GM19455 (cell line): ENCODE measurements at regions not wholly inside any gene's neighbourhood (a gene's known extent, or its start where the extent isn't known, plus 50 kb on each side); places are given as distances from the start of the nearest gene placed in this dataset.

Source experiments
- ATAC-seq: cut with Tn5 transposase; IDR thresholded peaks from one replicate; pipeline ENCODE4 v1.9.1; 2021; ENCODE audit not compliant: unreplicated experiment

DNA sequence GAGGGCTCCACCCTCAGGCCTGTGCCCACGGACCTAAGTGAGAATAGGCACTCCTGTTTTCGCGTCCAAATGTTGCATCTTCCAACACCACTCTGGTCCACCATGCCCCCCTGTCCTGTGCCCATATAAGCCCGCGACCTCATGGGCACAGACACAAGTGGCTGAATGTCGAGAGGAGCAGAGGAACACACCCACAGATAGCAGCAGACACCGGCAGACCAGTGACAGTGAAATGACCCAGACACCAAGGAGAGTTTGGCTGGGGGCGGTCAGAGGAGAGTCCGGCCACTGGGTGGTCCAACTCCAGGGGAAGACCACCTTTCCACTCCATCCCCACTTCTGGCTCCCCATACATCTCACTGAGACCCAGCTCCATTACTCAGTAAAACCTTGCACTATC lies 161.4 kb upstream of the DAB2 start:
- no peak for ATAC-seq

DNA sequence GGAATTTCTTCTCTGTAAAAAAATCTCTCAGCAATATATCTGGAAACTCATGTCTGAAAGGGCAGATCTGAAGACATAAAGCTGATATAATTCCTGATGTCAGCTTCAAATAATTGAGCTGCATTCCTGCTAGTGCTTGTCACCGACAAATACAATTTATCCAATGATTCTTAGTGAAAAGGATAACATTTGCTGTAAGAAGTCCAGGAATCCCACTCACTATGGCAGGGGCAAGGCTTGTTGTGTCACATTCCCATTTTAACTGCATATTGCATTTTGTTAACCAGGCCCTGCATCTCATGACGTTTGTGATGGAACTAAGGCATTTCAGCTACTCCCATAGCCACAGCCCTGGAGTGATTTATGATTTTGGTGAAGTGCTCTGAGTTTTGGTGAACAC lies 160.1 kb upstream of the DAB2 start:
- ATAC-seq: no peak

DNA sequence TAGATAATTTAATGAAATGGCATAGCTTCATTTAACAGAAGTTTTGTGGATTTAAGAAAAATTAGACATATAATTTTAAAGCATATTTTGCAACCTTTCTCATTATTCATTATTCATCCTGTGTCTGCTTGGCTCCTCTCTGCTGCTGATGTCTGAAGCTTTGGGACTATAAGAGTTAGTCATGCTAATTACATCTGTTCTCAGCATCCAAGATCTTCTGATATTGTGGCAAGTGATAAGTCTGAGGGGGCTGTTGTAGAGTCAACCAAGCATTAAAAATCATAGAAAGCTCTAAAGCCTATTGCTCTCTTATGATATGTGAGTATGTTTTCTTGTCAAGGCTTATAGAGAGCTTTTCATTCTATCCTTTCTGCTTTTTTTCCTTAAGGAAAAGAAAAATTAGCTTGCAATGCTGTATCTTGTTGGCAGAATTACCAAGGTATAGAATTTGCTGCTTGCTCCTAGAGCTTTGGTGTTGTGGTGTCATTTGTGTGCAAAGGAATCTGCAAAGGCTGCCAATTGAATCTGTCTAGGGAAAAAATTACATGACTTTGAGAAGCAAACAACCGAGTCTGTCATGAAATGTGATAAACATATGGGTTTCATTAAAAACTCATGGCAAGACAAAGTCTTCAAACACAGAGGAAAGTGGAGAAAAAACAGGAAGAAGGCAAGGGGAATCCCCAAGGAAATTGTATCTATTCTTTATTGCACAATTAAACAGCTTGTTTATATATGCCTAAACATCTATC lies 156.1 kb upstream of the DAB2 start:
- ATAC-seq: no peak

DNA sequence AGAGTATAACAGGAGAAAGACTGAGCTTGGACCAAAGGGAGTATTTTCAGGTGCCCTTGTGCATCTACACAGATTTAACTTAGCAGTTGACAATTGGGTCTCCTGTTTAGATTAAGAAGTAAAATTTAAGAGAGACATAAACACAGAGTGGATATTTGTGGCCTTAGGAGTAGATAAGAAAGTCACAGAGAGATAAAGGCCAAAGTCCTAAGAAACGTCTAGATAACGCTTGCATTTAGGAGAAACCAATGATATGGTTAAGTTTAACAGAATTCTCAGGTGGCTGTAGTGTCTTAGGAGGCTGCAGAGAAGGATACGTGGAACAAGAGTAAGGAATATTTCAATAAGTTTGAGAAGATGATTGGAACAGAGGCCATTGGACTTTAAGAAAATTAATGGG lies 155.0 kb upstream of the DAB2 start:
- no peak for ATAC-seq

DNA sequence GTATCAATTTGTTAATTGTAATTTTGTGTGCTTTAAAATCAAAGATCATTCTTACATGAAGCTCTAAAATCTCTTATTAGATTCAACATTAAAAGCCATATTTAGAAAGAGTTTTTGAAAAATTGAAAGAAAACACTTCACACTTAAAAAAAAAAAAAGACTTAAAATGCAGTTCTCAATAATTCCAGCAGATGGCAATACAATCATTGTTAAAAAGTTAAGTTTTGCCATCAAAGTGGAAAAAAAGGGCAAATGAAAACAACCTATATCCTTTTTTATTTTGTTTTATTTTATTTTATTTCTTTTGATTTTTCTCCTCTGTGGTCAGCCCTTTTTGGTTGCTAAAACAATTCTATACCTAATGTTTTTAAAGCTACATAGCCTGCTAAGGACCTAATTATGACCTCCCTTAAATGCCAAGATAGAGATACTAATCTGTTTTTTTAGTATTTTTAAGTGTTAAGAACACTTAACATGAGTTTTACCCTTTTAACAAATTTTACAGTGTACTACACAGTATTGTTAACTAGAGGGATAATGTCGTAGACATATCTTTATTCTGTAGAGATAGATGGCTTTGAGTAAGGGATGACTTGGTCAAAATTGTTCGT lies 154.2 kb upstream of the DAB2 start:
- ATAC-seq: no peak

DNA sequence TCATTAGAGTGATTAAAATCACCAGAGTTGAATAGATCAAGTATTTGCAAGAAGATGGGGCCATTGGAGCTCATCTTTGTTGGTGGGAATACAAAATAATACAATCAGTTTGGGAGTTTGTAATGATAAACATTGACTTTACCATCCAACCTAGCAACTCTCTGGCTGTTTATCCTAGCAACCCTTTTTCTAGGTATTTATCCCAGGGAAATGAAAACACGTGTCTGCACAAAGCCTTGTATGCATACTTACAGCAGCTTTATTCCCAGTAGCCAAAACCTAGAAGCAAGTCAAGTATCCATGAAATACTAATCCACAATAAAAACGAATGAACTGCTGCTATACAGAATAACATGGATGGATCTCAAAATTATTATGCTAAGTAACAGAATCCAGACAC lies 152.7 kb upstream of the DAB2 start:
- ATAC-seq: no peak

DNA sequence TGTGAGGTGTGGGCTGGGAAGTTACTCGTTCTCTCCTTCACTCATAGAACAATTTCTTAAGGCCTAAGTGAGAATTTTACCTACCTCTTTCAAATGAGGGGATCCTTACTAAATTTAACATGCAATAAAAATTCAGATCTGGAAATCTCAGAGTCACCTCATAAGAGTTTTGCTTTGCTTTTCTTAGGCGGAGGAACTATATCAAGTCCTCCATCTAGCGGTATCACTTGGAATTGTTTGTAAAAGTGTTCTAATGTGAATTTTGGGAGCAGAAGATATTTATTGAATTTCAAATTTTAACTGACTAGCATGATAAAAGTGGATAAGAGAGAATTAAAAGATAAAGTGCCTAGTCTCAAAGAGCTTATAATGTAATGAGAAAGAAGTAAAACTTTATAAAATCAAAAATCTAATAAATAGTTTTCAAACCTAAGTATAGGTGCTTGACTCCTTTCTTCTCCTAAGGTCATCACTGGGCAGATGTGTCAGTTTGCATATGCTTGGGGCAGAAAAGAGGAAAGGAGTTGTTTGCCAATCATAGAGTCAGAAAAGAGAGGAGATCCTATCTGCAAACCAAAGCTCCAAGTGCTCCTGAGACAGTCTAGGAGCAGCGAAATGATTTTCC lies 145.7 kb upstream of the DAB2 start:
- no peak for ATAC-seq

DNA sequence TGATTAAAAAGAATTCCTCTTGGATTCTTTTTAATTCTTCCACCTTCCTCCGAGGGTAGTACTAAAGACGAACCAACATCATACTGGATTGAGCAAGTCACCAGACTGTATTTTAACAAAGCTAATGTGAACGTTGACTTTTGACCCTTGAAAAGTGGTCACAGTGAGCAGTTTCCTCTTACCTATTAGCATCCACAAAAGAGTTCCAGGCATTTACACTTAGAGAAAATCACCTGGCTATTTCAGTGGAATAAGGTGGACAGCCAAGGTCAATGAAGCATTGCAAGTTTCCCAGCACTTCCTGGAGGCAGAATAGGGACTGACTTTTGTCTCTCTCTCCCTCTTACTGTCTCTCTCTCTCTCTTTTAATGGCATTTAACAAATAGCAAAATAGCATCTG lies 145.1 kb upstream of the DAB2 start:
- no peak for ATAC-seq

DNA sequence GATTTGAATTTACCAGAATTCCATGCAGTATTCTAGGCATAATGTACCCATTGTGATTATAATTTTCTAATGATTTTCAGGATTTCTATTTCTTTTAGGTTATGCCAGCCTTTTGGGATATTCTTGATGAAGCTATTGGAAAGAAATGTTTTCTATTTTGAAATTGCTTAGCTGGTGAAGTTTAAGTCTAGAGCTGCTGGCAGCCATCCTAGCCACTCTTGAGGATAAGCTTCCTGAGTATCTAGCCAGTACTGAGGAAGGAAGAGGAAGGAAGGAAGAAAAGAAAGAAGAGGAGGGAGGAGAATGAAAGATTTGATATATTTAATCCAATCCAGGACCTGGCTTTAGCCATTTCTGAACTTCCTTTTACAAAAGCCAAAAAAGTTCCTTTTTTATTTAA lies 142.1 kb upstream of the DAB2 start:
- ATAC-seq: no peak

DNA sequence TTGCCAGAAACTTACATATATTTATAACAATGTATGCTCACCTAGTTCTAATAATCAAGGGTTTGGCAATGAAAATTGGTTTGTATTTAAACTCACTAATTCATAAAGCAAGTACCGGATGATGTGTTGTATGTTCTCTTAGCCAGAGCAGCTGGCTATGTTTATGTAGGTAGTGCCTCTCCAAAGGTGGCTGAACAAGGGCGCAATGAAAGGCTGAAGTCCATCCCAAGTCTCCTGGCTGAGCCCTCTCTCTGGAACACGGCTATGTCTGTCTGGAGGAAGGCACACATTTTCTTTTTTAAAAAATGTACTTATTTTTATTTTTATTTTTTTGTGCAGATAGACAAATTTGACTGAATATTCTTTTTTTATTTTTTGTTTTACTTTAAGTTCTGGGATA lies 141.2 kb upstream of the DAB2 start:
- ATAC-seq: no peak

DNA sequence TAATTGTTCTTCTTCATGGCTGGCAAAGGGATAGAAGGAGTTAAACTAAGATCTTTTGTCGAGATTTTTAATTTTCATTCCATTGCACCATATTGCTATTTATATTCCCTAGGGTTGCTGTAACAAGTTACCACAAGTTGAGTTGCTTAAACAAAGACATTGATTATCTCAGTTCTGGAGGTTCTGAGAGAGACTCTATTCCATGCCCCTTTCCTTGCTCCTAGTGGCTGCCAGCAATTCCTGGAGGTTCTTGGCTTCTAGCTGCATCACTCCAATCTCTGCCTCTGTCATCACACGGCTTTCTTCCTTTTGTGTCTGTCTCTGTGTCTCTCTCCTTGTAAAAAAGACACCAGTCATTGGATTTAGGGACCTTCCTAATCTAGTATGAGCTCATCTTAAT lies 136.6 kb upstream of the DAB2 start:
- ATAC-seq: no peak

DNA sequence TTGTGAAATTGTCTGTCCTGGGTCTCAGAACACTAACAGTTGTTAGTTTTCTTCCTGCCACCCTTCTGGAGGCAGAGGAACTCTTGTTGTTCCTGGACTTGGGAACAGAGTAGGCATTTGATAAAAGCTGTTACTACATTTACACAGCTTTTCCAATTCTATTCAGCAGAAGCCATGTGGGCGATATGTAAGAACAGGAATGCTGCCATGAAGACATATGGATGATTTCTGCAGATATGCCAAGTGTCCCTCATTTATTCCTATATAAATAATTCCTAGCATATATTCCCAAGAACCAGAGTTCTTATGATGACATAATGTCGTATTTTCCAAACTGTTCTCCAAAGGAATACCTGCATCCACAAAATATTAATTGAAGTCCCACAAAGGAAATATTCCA lies 135.9 kb upstream of the DAB2 start:
- no peak for ATAC-seq

DNA sequence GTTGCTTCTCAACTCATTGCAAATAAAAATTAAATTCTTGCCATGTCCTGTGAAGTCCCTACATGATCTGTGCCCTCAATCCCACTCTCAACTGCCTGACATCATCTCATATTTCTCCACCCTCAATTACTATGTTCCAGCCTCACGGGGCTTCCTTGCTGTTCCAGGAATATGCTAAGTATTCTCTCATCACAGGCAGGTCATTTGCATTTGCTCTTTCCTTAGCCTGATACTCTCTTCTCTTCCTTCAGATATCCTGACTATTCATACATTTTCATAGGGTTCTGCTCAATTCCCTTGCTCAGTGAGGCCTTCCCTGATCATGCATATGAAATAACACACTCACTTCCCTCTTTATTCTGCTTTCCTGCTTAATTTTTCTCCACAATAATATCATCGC lies 135.1 kb upstream of the DAB2 start:
- no peak for ATAC-seq

DNA sequence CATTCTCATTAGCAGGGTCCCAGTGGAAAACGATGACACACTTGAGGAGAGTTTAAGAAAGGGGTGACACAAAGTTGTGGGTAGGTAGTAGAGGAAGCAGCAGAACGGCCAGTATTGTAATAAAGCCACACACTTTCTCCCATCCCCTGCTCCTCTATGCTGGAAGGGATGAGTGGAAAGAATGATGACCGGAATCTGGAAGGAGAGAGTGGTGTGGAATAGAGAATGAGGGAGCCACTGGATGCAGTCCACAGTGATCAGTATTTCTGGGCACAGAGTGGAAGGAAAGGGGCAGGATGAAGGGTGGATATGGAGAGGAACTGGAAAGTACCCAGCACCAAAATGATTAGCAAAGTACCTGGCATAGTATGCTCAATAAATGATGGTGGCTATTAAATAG lies 133.8 kb upstream of the DAB2 start:
- ATAC-seq: no peak

DNA sequence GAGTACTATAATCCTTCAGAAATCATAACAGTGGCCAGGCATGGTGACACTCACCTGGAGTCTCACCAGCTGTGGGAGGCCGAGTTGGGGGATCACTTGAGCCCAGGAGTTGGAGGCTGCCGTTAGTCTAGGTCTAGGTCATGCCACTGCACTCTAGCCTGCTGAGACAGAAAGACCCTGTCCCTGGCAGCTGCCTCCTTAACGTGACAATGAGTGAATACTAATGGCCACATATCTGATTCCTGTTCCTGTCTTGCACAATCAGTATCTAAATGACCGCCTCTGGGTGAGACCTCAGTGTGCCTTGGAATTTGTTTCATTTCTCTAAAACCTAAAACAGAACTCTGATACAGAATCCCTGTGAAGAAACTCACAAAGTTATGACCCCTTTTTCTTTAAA lies 131.0 kb upstream of the DAB2 start:
- ATAC-seq: no peak

DNA sequence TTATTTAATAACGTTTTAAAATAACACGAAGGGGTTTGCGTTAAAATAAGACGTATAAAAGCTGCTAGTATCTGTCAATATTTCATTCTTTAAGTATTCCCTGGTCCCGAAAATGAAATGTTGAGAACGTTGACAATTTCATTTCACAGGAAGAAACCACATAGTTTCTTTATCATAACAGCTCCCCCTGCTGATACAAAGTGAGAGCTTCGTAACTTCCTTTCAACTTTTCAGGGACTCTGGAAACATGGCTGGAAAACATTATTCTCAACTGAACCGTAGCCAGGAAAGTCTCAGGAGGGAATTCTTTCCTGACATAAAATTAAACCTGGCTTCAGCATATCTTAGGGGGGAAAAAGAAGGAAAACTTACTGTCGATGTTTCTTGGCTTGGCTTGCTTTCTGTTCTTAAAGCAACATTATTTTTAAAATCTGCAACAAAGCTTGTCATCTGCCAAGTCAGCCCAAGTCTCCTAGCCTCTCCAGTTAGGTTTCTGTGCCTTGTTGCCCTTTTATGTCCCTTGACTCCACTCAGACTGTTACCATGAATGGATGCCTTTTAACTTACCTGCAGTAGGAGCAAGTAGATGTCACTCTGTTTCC lies 122.9 kb upstream of the DAB2 start:
- no peak for ATAC-seq

DNA sequence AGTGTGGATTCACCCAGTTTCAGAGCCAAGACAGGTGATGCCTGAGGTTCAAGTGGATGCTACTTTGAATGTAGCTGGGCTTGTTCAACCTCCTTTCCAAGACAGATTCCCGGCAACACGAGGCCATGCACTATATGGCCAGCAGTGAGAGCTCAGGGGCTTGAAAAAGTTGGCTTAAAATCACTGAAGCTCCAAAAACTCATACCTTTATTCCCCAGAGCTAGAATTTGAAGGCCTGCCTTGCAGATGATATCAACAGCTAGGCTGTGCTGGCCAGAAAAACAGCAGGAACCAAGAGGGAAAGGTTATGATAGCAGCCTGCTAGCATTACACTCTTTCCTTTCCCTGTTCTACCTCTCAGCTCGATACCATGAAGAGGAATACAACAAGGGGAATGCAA lies 120.2 kb upstream of the DAB2 start:
- ATAC-seq: no peak

DNA sequence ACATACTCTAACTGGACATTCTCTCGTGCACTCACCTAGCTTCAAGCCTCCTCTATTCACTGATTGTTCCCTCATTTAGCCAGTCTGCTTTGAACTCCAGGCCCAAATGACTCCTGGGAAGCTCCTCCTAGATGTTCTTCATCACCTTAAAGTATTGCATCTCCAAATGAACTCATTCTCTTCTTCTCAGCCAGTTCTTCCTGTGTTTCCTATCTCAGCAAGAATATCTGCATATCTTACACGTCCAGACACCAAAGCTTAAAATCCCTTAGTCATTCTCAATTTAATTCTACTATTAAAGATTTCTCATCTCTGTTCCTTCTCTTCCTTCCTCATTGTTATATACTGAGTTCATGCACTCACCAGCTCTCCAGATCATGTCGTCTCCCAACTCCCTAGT lies 118.6 kb upstream of the DAB2 start:
- no peak for ATAC-seq

DNA sequence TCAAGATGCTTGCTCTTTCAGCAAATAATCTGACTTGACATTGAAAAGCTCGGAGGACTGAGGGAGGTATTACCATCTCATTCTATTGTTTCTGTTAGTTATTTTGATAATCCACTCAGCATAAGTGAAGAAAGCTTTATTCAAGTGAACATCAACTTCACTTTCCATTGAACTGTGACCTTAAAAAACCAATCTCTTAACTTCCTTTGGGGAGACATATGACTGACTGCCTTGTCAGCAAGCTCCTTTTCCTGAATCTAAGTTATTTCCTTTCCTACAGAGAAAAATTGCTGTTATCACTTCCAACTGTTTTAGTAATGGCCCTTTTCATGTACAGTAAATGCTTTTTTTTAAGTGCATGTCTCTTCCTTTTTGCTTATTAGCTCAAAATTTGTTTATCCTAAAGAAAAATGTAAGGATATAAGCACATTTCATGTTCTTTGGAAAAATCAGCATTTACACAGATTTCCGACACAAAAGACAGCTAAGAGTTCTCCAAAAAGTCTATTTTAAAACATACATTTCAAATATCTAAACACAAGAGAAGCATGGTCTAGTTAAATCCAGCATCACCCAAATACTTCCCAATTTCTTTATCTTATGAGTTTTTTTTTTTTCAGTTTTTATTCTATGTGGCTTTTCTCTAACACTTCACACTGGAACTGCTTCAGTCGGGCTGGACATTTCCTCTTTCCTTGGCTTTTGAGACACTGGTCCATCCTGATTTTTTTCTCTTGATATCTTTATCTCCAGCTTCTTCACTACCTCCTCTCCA lies 117.9 kb upstream of the DAB2 start:
- ATAC-seq: no peak

DNA sequence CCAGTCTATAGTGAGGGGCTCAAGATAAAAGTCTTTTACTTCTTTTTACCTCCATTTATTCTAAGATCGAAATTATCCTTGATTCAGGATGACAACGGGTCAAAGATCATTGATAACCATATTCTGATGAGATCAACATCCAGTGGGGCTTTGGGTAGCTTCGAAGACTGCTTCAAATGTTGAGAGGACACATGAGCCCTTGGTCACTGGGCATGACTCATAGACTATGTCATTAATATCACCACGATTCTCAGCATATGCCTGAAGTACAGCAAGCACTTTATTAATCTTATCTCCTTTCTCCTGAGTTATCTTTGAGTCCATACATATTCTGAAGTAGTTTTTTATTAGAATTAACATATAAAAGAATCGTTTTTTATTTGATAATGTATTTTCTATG lies 117.1 kb upstream of the DAB2 start:
- ATAC-seq: no peak

DNA sequence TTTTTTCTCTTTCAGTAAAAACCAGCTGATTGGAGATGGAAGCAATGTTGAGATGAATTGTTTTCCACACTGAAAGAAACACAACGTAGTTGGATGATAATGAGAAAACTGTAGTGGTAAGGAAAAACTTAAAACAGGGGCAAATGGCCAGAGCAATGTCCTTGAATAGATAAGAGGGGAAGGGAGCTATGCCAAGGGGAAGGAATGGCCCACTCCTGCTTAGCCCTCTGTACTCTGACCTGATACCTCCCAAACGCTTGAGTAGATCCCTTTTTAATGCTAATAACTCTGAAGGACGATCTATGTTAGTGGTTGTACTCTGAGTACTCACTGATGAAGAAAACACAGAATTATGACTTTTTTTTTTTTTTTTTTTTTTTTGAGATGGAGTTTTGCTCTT lies 114.7 kb upstream of the DAB2 start:
- ATAC-seq: no peak

DNA sequence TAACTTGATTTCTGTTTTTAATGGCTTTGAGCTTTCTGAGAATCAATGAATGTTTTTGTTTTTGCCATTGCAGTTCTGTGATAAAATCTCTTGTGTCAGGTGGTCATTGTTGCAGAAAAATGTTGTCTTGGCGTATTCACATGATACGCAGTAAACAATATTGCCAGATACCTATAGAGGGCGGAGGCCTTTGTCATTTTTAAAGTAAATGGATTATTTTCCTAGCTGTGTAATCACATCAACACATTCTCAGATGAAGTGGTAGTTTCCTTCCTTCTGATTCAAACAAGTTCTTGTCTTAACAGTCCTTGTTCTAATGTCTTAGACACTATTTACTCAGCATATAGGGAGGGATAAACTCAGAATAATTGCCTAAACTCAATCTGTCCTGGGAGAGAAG lies 109.9 kb upstream of the DAB2 start:
- ATAC-seq: no peak
